ENCODE measurements at regions not wholly inside any gene's neighbourhood (a gene's known extent, or its start where the extent isn't known, plus 50 kb on each side); places are given as distances from the start of the nearest gene placed in this dataset.

- Histone ChIP-seq H3K9me3 (no peaks in the 10 kb centered on the region), H3K27ac (no peak overlapping the region), H3K36me3 (ENCODE audit: insufficient read depth in 1 of 2, low read depth in 1 of 2) (no peaks in the 10 kb centered on the region), H3K4me3 (no peak overlapping the region), H3K4me1 (peaks cover 6% of the 10 kb centered on the region), H3K27me3 (ENCODE audit: insufficient read depth in 3 of 3, low read length in 2 of 3) (no peaks in the 10 kb centered on the region)
- DNase-seq: no peak
- ATAC-seq: no peak
- 72 to 75% (median 73%) methylated on average over 20 of the region's 20 CpGs for WGBS, 3 donors
- intact Hi-C loops (cut with DNase I): no loop called here
- no peak for TF ChIP-seq CTCF (IDR thresholded peaks at IDR 0.05)
Measured at GRCh38 chr11:70630816-70631623, 232.7 kb downstream of the CTTN start.

GRCh38 chr11:70631624-70632047 is 233.3 kb downstream of the CTTN start:
- Histone ChIP-seq H3K36me3 (ENCODE audit: insufficient read depth in 1 of 2, low read depth in 1 of 2) (no peaks in the 10 kb centered on the region), H3K27me3 (ENCODE audit: insufficient read depth in 3 of 3, low read length in 2 of 3) (no peaks in the 10 kb centered on the region), H3K4me1 (peaks cover under 1% of the 10 kb centered on the region), H3K9me3 (no peaks in the 10 kb centered on the region), H3K4me3 (no peak overlapping the region), H3K27ac (no peak overlapping the region)
- TF ChIP-seq CTCF (IDR thresholded peaks at IDR 0.05): no peak
- intact Hi-C loops (cut with DNase I): no loop called here
- 59 to 65% (median 64%) methylated on average over 13 of the region's 13 CpGs for WGBS, 3 donors
- ATAC-seq (no peak), DNase-seq (no peak)

DNA sequence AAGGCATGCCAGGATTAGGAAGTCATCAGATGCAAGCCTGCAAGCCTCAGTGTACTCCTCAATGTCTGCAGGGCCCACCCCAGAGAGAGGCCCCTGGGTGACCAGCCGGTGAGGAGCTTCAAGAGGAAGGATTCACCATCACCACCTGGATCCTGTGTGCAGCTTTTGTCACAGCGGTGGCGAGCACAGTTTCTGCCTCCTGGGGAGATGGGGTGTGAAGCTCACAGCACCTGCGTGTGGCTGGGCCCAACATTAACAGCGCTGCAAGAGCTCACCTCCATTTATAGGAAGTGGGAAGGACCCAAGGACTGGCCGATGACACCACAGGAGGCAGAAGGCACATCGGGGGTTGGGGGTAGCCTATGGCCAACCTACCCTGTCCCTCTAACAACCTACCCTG is 235.3 kb downstream of the CTTN start:
- WGBS, 3 donors: 83 to 90% (median 85%) methylated on average over 7 of the region's 7 CpGs

DNA sequence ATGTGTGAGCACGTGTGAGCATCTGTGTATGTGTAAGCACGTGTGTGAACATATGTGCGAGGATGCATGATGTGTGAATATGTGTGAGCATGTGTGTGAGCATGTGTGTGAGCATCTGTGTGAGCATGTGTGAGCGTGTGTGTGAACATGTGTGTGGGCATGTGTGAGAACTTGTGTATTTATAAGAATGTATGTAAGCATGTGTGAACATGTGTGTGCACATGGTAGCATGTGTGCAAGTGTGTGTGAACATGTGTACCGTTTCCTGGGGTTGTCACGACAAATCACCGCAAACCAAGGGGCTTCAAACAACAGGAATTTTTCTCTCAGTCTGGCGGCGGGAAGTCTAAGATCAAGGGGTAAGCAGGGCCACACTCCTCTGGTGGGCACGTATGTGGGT is 238.3 kb downstream of the CTTN start:
- DNase-seq (no peak), ATAC-seq (no peak)
- no peak for TF ChIP-seq CTCF (IDR thresholded peaks at IDR 0.05)
- no peaks in the 10 kb centered on the region for H3K36me3 ChIP-seq (ENCODE audit: insufficient read depth in 1 of 2, low read depth in 1 of 2)
- no peaks in the 10 kb centered on the region for H3K4me1 ChIP-seq
- no peaks in the 10 kb centered on the region for H3K9me3 ChIP-seq
- H3K4me3 ChIP-seq: no peak overlapping the region
- intact Hi-C loops (cut with DNase I): no loop called here
- 87 to 94% (median 93%) methylated on average over 10 of the region's 10 CpGs for WGBS, 3 donors
- H3K27ac ChIP-seq: no peak overlapping the region
- peaks cover 0 to under 1% (median 0%) of the 10 kb centered on the region in 3 donors for H3K27me3 ChIP-seq (ENCODE audit: insufficient read depth in 3 of 3, low read length in 2 of 3)

More for the DNA sequence above, 235.3 kb downstream of the CTTN start:
- Histone ChIP-seq H3K27ac (no peak overlapping the region), H3K4me3 (no peak overlapping the region), H3K9me3 (no peaks in the 10 kb centered on the region), H3K27me3 (ENCODE audit: insufficient read depth in 3 of 3, low read length in 2 of 3) (no peaks in the 10 kb centered on the region), H3K4me1 (no peaks in the 10 kb centered on the region), H3K36me3 (ENCODE audit: insufficient read depth in 1 of 2, low read depth in 1 of 2) (no peaks in the 10 kb centered on the region)
- no peak for TF ChIP-seq CTCF (IDR thresholded peaks at IDR 0.05)
- intact Hi-C loops (cut with DNase I): no loop called here
- no peak for ATAC-seq
- no peak for DNase-seq
